Right ventricle myocardium superior (tissue), 1 donor: ENCODE measurements at regions not wholly inside any gene's neighbourhood (a gene's known extent, or its start where the extent isn't known, plus 50 kb on each side); places are given as distances from the start of the nearest gene placed in this dataset.

Experiments
- ATAC-seq: fragments of 200-7000 bp; cut with Tn5 transposase; one replicate; pipeline ENCODE4 v1.9.1; 2020; ENCODE audit warnings: mild to moderate bottlenecking; ENCODE audit not compliant: poor library complexity
- DNase-seq: peaks from one replicate; pipeline ENCODE4 v3.0.0-alpha.2; 2020
- intact Hi-C: fragments of 100-400 bp; cut with DNase I; formaldehyde crosslinking; loops from one replicate; pipeline ENCODE4 v1.11.2; 2022
- donor health status: DM: no; HTN: yes; CAD: no; lungs with severe emphysema.

DNA sequence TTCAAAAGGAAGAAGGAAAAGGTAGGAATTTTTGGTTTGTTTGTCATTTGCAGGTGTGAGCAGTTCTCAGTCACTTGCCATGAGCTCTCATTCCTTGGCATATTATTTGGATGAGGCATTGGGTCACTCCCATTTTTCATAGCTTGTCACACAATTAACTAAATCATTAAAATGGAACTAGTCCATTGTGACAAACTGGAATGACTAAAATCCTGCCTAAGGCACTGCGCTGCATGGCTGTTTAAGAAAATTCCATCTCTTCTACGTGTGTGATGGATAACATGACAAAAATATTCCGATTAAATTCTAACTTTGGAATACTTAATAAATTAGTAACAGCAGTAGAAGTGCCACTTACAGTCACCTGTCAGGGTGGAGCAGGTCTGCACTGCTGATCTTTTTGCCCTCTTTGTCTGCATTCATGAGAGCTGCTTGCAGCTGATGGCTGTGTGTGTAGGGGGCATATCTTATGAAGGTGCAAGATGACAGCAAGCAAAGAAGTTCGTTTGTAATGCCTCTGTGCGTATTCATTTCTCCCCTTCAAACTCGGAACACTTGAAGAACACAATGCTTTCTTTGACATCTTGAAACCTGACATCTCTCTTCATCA lies 1292.6 kb upstream of the MAP3K7 start:
- ATAC-seq (no peak), DNase-seq (no peak)
- intact Hi-C loops: no loop called here

DNA sequence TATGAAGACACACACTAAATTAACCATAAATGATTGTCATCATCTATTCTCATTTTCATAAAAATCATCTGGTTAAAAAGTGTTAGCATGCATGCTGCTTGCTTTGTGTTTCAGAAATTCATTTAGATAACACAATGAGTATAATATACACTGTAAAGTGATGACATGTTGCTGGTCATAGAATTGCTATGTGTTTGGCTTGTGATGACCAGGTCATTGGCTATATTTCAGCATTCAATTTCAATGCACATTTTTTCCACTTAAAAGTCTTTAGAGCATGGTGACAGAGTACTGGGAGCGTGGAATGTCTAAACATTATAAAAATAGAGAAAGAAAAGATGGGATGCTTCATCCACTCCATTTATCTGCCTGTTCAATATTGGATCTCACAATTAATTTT lies 1291.1 kb upstream of the MAP3K7 start:
- ATAC-seq (no peak), DNase-seq (no peak)
- intact Hi-C loops: no loop called here

DNA sequence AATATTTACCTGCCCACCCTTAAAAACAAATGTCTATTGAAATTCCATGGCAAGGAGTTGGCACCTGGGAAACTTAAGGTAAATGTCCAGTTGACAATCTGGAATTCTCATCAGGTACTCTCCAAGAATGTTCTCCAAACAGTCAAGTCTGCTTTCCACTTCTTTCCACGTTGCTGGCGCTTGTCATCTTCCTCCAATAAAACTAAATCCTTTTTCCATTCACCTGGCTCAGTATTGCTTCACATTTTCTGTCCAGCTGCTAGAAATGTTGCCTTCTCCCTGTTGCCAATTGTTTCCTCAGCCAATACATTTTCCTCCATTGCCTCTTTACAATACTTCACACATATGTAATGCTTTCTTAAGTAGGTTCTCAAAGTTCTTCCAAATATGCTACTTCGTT lies 1288.1 kb upstream of the MAP3K7 start:
- intact Hi-C loops: no loop called here
- ATAC-seq (no peak), DNase-seq (no peak)

DNA sequence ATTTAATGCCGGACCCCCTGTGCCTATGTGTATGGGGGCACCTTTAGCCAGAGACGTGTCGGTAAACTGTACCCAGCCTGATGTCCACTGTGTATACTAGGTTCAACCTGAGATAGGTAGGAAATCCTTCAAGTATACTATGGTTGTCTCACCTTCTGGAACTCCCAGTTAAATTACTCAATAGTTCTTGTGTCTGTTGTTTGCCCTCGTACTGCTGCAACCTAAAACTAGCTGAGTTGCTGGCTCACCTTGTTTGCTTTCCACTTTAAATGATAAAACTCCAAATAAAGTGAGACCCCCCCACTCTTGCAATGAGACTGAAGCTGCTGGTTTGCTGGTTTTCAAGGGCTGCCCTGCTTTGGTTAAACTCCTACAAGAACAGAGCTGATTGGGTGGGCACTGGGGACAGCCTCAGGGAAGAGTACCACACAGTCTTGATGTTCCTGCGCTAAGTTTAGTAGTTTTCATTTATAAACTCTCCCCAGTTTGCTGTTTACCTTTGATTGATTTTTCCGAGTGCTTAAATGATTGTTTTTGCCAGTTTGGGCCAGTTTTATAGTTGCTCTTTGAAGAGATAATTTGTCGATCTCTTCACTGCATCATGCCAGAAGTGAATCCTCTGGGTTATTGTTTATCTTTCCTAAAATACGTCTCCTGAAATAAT lies 1281.8 kb upstream of the MAP3K7 start:
- DNase-seq: no peak
- no peak for ATAC-seq
- intact Hi-C loops: no loop called here

DNA sequence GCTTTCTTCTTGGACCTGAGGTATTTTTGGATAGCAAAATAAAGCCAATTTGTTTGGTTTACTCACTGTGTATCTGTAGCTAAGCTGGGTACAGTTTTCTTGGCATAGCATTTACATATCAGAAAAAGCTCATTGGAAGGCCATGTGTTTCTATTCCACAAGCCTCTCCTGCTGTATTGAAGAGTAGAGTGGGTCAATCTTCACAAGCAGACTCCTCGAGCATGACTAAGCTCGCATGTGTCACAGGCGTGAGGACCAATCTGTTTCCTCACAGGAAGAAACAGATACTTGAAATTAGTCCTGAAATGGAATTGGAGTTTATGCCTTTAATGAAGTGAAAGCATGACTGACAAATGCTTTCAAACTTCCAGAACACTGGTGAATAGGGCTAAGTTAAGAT lies 1279.0 kb upstream of the MAP3K7 start:
- intact Hi-C loops: no loop called here
- DNase-seq: no peak

DNA sequence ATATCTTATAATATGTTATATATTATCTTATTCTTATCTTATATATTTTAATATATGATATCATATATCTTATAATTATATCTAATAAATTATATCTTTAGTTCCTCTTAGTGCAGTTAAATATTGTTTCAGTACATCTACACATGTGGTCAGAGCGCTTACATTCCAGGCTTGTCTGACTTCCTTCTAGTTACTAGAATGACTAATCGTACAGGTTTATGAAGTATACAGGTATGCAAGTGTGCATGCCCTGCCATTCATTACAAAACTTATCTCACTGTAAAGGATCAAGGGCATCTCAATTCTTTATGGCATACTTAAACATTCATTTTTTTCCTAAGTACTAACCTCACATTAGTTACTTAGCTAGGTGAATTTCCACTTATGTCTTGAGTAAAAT lies 1278.0 kb upstream of the MAP3K7 start:
- ATAC-seq (no peak), DNase-seq (no peak)
- intact Hi-C loops: no loop called here

More for the DNA sequence above, 1279.0 kb upstream of the MAP3K7 start:
- no peak for ATAC-seq

DNA sequence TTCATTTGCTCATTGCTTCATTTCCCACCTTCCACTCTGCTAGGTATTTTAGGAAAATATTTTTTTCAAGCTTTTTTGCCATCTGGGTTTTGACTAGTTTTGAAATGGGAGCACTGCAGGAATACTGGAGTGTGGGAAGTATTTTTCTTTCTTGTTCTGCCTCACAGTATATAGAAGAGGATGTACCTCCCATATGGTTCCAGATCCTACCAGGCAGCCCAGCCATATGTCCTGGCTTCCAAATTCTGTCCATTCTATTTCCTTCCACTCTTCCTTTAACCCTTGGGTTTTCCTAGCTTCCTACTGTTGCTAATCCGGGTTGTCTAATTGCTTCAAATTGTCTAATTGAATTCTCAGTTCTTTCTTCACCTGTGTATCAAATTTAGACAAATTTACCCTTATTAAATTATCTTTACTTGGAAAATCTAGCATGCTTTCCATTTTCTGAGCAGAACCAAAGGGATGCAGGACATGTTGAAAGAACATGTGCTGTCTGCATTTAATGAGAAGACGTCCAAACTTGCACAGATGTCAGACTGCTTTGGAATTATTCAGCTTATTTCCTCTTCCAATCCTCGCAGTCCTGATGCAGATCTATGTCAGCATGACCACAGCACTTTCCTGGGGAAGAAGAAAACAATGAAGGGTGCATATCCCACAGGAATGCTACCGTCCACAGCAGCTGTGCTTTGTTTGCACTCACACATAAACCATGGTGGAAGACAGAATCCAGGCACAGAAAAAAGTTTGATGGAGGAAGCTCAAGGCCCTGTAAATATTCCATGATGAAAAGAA lies 1273.9 kb upstream of the MAP3K7 start:
- DNase-seq (no peak), ATAC-seq (no peak)
- intact Hi-C loops: no loop called here

DNA sequence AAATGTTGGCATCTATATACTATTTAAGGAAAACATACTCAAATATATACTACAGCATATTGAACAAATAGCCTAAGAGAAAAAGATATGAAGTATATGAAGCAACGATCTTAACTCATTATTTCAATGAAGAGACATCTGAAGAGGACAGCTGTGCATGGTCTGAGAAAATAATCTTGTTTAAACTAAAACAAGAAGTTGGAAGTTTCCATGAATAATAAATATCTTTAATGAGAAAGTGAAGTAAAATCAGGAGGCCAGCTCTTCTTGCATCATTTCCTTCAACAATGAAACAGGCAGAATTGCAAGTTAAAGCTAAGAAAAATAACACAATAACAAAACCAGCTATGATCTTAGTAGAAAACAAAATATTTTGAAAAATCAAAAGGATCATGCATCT lies 1265.4 kb upstream of the MAP3K7 start:
- no peak for DNase-seq
- no peak for ATAC-seq
- intact Hi-C loops: no loop called here

DNA sequence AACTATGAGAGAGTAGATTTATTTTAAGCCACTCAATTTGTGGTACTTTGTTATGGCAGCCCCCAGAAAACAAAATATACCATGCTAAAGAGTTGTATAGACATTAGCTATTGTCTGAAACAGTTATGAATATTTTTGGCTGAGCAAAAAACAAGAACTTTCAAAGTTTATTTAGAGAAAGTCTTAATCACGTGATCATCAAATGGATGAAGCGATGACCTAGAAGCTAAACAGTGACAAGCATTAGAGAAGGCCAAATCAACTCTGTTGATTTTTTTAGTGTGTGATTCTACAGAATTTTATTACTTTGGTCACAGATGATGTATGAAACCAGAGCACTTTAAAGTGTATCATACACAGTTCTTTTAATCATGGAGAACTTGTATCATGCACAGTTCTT lies 1247.9 kb upstream of the MAP3K7 start:
- no peak for ATAC-seq
- intact Hi-C loops: no loop called here
- DNase-seq: no peak

DNA sequence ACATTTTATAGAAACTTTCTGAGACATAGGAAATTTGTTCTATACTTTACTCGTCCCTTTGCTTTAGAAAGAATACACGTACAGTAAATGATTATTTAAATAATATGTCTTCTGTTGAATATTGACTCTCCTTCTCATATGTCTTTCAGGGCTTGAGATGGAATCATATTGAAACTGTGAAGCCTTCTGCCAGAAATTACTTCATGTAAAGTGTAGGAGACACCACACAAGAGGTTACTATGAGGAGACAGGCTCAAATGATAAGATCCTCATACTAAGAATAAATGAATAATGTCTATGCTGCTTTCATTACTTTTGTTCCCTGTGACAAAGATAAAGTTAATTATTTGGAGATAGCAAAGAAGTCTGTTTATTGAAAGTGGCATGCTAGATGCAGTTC lies 1240.3 kb upstream of the MAP3K7 start:
- intact Hi-C loops: no loop called here
- ATAC-seq: no peak
- DNase-seq: no peak

DNA sequence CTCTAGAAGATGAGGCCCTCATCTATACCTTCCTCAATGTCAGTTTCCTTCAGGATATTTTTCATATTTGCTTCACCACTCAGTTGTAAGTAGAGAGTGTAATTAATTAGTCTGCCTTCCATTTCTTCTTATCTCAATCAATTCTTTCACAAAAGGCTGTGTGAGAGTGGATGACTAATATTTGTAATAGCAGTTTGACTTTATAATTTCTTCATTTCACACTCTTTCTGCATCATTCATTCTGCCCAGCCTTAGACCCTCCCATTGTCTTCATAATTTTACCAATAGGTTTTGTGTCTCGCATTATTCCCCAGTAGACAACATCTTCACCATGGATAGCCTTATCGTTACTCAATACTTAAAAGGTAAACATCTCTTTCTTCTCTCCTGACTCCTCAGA lies 1239.3 kb upstream of the MAP3K7 start:
- ATAC-seq (no peak), DNase-seq (no peak)
- intact Hi-C loops: no loop called here

DNA sequence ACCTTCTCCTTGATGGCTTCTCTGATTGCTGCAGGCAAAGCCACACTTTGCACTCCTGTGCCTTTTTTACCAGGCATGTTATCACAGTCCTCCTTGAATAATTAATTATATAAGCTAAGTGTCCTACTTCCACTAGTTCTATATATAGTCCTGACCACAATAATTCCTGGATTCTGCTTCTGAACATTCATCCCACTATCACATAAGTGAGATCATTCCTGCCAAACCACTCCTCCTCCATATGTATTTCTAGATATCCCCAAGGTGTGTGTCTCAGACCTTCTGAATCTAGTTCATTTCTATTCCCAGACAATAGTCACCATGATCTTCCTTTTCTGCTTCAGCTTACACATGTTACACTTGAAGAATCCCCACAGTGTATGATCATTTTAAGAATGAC lies 1237.5 kb upstream of the MAP3K7 start:
- intact Hi-C loops: no loop called here
- DNase-seq (no peak), ATAC-seq (no peak)

DNA sequence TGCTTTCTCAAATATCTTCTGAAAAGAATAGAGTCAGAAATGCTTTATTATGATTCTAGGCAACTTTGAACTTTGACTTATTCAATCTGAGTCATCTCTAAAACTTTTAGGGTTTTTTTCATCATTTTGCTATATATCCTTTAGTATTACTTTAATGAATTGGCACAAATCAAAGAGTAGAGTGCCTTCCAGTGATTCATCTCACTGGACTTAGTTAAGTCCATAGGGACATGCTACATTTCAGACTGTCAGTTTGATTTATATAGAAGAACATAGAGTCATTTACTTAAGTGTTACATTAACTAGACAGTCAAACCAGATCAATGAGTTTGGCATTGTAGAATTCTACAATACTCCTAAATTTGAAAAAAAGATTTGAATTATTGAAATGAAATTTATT lies 1235.7 kb upstream of the MAP3K7 start:
- no peak for DNase-seq
- intact Hi-C loops: no loop called here
- ATAC-seq: no peak

DNA sequence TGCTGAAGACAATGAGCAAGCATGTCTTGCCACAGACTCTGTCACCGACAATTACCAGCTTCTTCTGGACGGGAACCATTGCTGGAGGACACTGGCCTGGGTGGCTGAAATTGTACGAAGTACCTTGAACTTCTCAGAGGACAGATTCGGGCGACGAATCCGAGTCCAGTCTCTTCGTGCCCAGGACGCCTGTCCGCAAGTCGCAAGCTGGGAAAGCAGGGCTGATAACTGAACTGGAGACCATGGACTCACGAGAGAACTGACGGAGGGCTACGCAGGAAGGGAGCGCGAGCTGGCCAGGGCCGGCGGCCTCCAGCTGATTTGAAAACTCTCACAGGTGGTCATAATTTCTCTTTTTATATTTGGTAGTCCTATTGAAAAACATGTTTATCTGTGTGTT lies 1229.5 kb upstream of the MAP3K7 start:
- DNase-seq (no peak), ATAC-seq (no peak)
- intact Hi-C loops: no loop called here

DNA sequence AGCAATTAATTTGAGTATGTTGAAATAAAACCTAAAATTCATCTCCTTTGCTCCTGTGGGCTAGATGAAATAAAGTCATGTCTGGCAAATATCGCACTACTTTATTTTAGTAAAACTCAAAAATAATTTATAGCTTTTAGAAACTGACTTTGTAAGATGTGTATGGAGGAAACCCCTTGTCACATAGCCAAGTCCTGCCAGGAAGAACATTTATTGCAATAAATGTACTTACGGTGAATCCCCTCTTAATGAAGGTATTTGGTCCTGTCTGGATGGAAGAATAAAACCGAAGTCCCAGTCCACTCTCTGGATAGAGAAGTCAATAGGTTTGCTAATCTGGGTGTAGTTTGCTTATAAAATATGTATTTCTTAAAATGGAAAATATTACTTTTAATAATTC lies 1226.8 kb upstream of the MAP3K7 start:
- ATAC-seq: no peak
- no peak for DNase-seq
- intact Hi-C loops: no loop called here

DNA sequence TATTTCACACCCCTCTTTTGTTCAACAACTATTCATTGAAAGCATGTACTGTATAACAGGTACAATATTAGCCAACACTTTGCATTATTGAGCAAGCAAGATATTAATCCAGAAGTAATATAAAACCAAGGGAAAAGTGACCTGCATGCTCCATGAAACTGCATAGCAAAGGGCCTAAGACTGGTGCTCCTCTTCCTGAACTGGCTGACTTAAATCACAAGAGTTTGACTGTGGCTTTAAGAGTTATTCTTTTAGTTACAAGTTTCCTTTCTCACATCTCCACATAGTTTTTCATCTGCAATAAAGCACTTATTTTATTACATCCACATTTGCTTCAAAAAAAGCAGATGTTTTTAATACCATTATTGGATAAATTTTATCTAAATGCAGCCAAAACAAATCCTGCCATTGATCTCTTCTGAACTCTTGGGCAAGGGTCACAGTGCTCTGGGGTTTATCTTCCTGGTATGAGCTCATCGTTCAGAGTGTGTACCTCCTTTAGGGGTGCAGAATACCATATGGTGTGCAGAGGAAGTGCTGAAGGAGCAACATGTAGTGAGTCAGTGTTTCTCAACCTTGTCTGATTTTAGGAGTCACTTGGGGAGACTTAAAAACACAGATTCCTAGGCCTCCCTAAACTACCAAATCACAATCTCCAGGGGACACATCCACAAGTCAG lies 1225.9 kb upstream of the MAP3K7 start:
- ATAC-seq: no peak
- DNase-seq: no peak

DNA sequence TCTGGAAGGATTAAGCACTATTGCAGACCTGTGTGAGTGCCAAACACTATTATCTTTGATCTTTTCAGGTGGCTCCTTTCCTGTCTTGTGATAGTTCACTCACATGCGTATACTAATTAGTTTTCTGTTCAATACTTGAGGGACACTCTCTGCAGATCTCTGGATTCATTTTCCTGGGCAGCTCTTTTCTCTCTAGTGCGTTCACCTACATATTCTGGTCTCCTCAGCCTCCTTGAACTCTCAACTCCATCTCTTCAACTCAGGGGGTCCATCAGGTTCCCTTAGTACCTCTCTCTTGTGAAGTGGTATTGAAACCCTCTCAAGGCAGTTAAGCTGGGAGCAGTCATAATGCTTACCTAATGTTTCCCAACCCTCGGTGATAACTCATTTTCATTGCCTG lies 1218.1 kb upstream of the MAP3K7 start:
- DNase-seq (no peak), ATAC-seq (no peak)
- intact Hi-C loops: no loop called here

More for the DNA sequence above, 1225.9 kb upstream of the MAP3K7 start:
- intact Hi-C loops: no loop called here

DNA sequence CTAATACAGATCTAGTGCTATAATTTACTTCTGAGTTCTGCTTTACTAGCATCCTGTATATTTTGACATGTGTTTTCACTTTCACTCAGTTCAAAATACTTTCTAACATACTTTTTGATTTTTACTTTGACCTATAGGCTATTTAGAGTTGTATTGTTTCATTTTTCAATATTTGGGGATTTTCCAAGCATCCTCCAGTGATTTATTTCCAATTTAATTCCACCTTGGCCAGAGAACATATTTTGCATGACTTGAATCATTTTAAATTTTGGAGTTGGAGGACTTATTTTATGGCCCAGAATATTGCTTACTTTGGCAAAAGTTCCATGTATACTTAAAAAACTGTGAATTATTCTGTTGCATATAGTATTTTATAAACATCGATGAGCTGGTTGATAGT lies 1215.6 kb upstream of the MAP3K7 start:
- ATAC-seq (no peak), DNase-seq (no peak)
- intact Hi-C loops: no loop called here

DNA sequence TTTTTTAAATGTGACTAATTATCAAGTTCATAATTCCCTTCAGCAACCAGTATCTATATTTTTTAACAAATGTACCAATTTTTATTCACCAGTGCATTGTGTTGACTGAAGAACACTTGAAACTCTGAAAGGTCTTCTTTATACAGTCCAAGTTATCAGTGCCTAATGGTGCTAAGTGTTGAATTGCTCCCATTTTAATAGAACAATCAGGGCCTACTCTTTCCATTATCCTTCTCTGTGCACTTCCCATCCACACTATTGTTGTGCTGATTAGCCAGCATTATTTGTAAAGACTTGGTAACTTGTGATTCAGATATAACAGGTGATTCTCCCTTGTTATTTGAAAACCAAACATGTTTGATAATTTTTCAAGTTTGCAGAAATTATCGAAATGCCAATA lies 1209.7 kb upstream of the MAP3K7 start:
- intact Hi-C loops: no loop called here
- DNase-seq: no peak
- no peak for ATAC-seq

DNA sequence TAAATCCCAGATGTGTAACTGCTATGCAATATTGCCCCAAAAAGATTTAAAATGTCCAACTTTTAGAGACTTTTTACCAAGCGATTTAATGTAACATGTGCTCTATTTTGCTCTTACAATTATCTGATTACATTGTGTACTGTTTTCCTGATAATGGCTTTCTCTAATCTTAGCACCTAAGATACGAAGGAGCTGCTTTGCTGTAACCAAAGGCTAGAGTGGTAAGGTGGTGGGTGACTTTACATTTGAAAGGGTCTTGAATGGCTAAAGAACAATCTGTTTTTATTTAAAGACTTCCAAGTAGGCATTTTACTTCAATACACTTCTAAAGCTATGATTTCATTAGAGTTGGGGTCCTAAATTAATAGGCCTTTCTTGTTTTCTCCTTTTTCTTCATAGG lies 1201.6 kb upstream of the MAP3K7 start:
- DNase-seq (no peak), ATAC-seq (no peak)
- intact Hi-C loops: no loop called here
